HepG2 (cell line): ENCODE measurements at regions not wholly inside any gene's neighbourhood (a gene's known extent, or its start where the extent isn't known, plus 50 kb on each side); places are given as distances from the start of the nearest gene placed in this dataset.

Source experiments
- ATAC-seq: fragments of 200-7000 bp; cut with Tn5 transposase; 3 replicates; pipeline ENCODE4 v1.9.1; 2020; ENCODE audit warnings: mild to moderate bottlenecking, moderate library complexity
- BruUV-seq: library from RNA; stranded (reverse); fragments of 400-500 nt; replicated peaks from 2 replicates; lab custom pipeline; 2021; lab: Mats Ljungman, UMichigan
- CTCF ChIA-PET: fragments of 300-600 bp; formaldehyde crosslinking; extraction: SDS; loops from one replicate; lab custom pipeline; 2021; ENCODE audit warnings: low total read pairs, inconsistent platforms, low intra/inter-chr PET ratio; lab: Yijun Ruan, JAX
- POLR2A ChIA-PET: fragments of 350-600 bp; sonication (Branson Sonifier 250); formaldehyde crosslinking; loops from one replicate; lab custom pipeline; 2020; ENCODE audit warnings: antibody characterized with exemption, inconsistent platforms; lab: Yijun Ruan, JAX
- DNase-seq: peaks from one replicate; pipeline ENCODE4 v3.0.0-alpha.2; 2015; ENCODE audit warnings: low spot score
- FAIRE-seq: peaks from 3 replicates; lab custom pipeline; 2011; peaks lifted over from hg19 to GRCh38; lab: Jason Lieb, UNC
- H2AFZ ChIP-seq: one replicate; pipeline ENCODE4 v1.6.1; 2011; ENCODE audit warnings: low read length, inconsistent platforms
- H3K27ac ChIP-seq: fragments of 300-600 bp; 3 replicates; pipeline ENCODE4 v1.8.0; 2011; ENCODE audit warnings: mixed run types, mild to moderate bottlenecking, mixed read lengths, low read length, inconsistent platforms; ENCODE audit not compliant: insufficient read depth; ENCODE audit errors: extremely low read length
- H3K27me3 ChIP-seq, 2 experiments: fragments of 200-600 bp in 1 of 2; 2 replicates in 1 of 2; 3 replicates in 1 of 2; pipeline versions ENCODE4 v1.6.0 to v1.8.0; 2011; ENCODE audit warnings: low read length in 2 of 2, mild to moderate bottlenecking in 2 of 2, moderate library complexity in 2 of 2, inconsistent platforms in 1 of 2; ENCODE audit not compliant: insufficient read depth in 2 of 2, control insufficient read depth in 1 of 2
- H3K36me3 ChIP-seq, 2 experiments: fragments of 200-600 bp in 1 of 2; replicated peaks in 1 of 2; 2 replicates in 1 of 2; 3 replicates in 1 of 2; pipeline versions ENCODE4 v1.5.1 to v1.8.0; 2011; ENCODE audit warnings: low read length in 2 of 2, inconsistent platforms in 1 of 2; ENCODE audit not compliant: insufficient read depth in 2 of 2, control insufficient read depth in 1 of 2
- H3K4me1 ChIP-seq: 2 replicates; pipeline ENCODE4 v1.5.1; 2012; ENCODE audit warnings: low read length, inconsistent platforms; ENCODE audit not compliant: insufficient read depth
- H3K4me2 ChIP-seq: 2 replicates; pipeline ENCODE4 v1.6.0; 2011; ENCODE audit warnings: low read depth, low read length, inconsistent platforms
- H3K4me3 ChIP-seq, 3 experiments: fragments of 200-600 bp in 1 of 3; sonication (generic), shearing (Covaris generic) in 1 of 3; replicated peaks in 1 of 3; 2 replicates each; pipeline ENCODE4 v1.5.1; 2011 to 2016; ENCODE audit warnings: low read length in 3 of 3, inconsistent platforms in 2 of 3, low read depth in 2 of 3, mild to moderate bottlenecking in 2 of 3, control low read depth in 1 of 3, mixed read lengths in 1 of 3; ENCODE audit not compliant: insufficient read depth in 1 of 3
- H3K79me2 ChIP-seq: one replicate; pipeline ENCODE4 v1.6.1; 2011; ENCODE audit warnings: low read length, inconsistent platforms; ENCODE audit not compliant: insufficient read depth
- H3K9ac ChIP-seq: 2 replicates; pipeline ENCODE4 v1.6.0; 2011; ENCODE audit warnings: mild to moderate bottlenecking, low read depth, low read length, inconsistent platforms; ENCODE audit not compliant: insufficient read depth
- H3K9me3 ChIP-seq: 2 replicates; pipeline ENCODE4 v1.5.1; 2012; ENCODE audit warnings: mild to moderate bottlenecking, low read length
- H4K20me1 ChIP-seq: 2 replicates; pipeline ENCODE4 v1.6.0; 2011; ENCODE audit warnings: inconsistent platforms, mild to moderate bottlenecking, low read length, moderate library complexity; ENCODE audit not compliant: insufficient read depth
- BRCA1 ChIP-seq: sonication (generic); formaldehyde crosslinking; IDR thresholded peaks from 2 replicates; pipeline ENCODE4 v1.4.0; 2020; ENCODE audit warnings: missing genetic modification reagents
- DR1 ChIP-seq: sonication (generic); formaldehyde crosslinking; IDR thresholded peaks from 2 replicates; pipeline ENCODE4 v1.8.0; 2021; ENCODE audit warnings: mild to moderate bottlenecking, missing genetic modification reagents, inconsistent platforms
- FOSL2 ChIP-seq: sonication (generic); formaldehyde crosslinking; IDR thresholded peaks from 2 replicates; pipeline ENCODE4 v1.4.0; 2020; ENCODE audit warnings: missing genetic modification reagents
- HOMEZ ChIP-seq: IDR thresholded peaks from 2 replicates; pipeline ENCODE4 v1.6.1; 2016; ENCODE audit warnings: low read depth
- ZNF263 ChIP-seq: sonication (generic); formaldehyde crosslinking; IDR thresholded peaks from 2 replicates; pipeline ENCODE4 v1.4.0; 2020; ENCODE audit warnings: missing genetic modification reagents
- WGBS: methylation state at CpG from one replicate; pipeline ENCODE4 v1.1.6; 2017; ENCODE audit warnings: low lambda C conversion rate; 5-methylcytosine and 5-hydroxymethylcytosine counted together
- in situ Hi-C: cut with HindIII; loops from 2 replicates; pipeline ENCODE4 v1.10.0; 2017; ENCODE audit warnings: low pct_unique_long_range_greater_than_20kb; ENCODE audit not compliant: extremely low pct_ligation_motif_present
- intact Hi-C: fragments of 100-400 bp; cut with micrococcal nuclease; formaldehyde crosslinking; loops from one replicate; pipeline ENCODE4 v1.10.0; 2022; ENCODE audit not compliant: unreplicated experiment
- TF ChIP-seq, protein P1 (sequence below): sonication (generic); formaldehyde crosslinking; conservative IDR thresholded peaks from 2 replicates; pipeline ENCODE4 v1.8.0; 2022; ENCODE audit warnings: missing genetic modification reagents

DNA sequence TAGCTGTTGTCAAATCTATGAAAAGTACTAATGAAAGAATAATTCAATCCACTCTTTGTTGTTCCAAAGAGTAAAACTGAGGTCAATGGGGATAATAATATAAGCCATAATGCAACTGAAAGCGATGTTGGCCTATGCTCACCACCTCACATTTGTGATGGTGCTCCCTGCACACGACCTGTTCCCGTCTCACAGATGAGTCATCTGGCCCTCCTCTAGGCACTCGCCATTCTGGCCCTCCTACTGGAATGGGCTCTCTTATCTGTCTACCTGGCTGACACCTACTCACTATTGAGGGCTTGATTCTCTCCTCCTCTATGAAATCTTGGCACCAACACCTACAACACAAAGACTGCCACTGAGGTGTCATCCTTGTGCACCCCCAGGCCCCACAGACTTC, 585.9 kb upstream of the ID2 start:
- Histone ChIP-seq H2AFZ (no peak overlapping the region), H4K20me1 (no peaks in the 10 kb centered on the region), H3K79me2 (no peaks in the 10 kb centered on the region), H3K4me2 (no peak overlapping the region), H3K4me3 (no peak overlapping the region), H3K9me3 (no peaks in the 10 kb centered on the region), H3K36me3 (no peaks in the 10 kb centered on the region), H3K4me1 (peaks cover 24% of the 10 kb centered on the region)
- ATAC-seq, result no peak
- in situ Hi-C loops (no loop called here), intact Hi-C loops (no loop called here)
- 96% methylated on average over 4 of the region's 4 CpGs for WGBS
- POLR2A ChIA-PET, result no interaction called here
- CTCF ChIA-PET, result no interaction called here
- DNase-seq, result no peak
- BruUV-seq, result no TSS peak
- TF ChIP-seq DR1 (CRISPR knock-in tag), result no peak
- peak; percentile 30; the same call in 1 of the 2 replicates for TF ChIP-seq HOMEZ
- peak; percentile 24; the same call in 1 of the 2 replicates for TF ChIP-seq FOSL2 (CRISPR knock-in tag)
- 0 out of 2 replicates have a peak, but pooled peaks have one; percentile 41 for TF ChIP-seq ZNF263 (CRISPR knock-in tag)
- TF ChIP-seq BRCA1 (CRISPR knock-in tag), result no peak
- TF ChIP-seq, protein P1, sequence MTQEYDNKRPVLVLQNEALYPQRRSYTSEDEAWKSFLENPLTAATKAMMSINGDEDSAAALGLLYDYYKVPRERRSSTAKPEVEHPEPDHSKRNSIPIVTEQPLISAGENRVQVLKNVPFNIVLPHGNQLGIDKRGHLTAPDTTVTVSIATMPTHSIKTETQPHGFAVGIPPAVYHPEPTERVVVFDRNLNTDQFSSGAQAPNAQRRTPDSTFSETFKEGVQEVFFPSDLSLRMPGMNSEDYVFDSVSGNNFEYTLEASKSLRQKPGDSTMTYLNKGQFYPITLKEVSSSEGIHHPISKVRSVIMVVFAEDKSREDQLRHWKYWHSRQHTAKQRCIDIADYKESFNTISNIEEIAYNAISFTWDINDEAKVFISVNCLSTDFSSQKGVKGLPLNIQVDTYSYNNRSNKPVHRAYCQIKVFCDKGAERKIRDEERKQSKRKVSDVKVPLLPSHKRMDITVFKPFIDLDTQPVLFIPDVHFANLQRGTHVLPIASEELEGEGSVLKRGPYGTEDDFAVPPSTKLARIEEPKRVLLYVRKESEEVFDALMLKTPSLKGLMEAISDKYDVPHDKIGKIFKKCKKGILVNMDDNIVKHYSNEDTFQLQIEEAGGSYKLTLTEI (CRISPR knock-in tag), result no peak
- TF ChIP-seq, all 625 proteins: peak for 3
- no peak overlapping the region for H3K9ac ChIP-seq
- H3K27ac ChIP-seq, result no peak overlapping the region
- no peak for FAIRE-seq
- H3K27me3 ChIP-seq, result no peaks in the 10 kb centered on the region
